WTC11 (cell line): ENCODE measurements at regions not wholly inside any gene's neighbourhood (a gene's known extent, or its start where the extent isn't known, plus 50 kb on each side); places are given as distances from the start of the nearest gene placed in this dataset.

Experiments used
- ATAC-seq: fragments of 200-7000 bp; cut with Tn5 transposase; 2 replicates; pipeline ENCODE4 v1.10.0; 2021; ENCODE audit warnings: mild to moderate bottlenecking, moderate library complexity
- CTCF ChIA-PET: fragments of 300-600 bp; sonication (Branson Sonifier 250); formaldehyde crosslinking; loops from one replicate; lab custom pipeline; 2021; ENCODE audit warnings: antibody characterized with exemption; lab: Charles Lee
- POLR2A ChIA-PET: fragments of 350-600 bp; sonication (Branson Sonifier 250); formaldehyde crosslinking; loops from one replicate; lab custom pipeline; 2021; ENCODE audit warnings: antibody characterized with exemption; lab: Charles Lee
- DNase-seq: peaks from one replicate; pipeline ENCODE4 v3.0.0; 2021; ENCODE audit warnings: low spot score
- H3K27ac Mint-ChIP-seq: 2 replicates; pipeline ENCODE4 v1.8.0; 2021; ENCODE audit warnings: mixed read lengths
- H3K27me3 Mint-ChIP-seq: 2 replicates; pipeline ENCODE4 v1.8.0; 2021; ENCODE audit warnings: low read depth, mild to moderate bottlenecking, moderate library complexity, mixed read lengths
- H3K36me3 Mint-ChIP-seq: 2 replicates; pipeline ENCODE4 v1.8.0; 2021; ENCODE audit warnings: mixed read lengths
- H3K4me1 Mint-ChIP-seq: 2 replicates; pipeline ENCODE4 v1.8.0; 2022; ENCODE audit warnings: mixed read lengths
- H3K4me3 Mint-ChIP-seq: 2 replicates; pipeline ENCODE4 v1.8.0; 2021; ENCODE audit warnings: mild to moderate bottlenecking, moderate library complexity, mixed read lengths
- H3K9me3 Mint-ChIP-seq: 2 replicates; pipeline ENCODE4 v1.8.0; 2021; ENCODE audit warnings: mixed read lengths
- ATF1 ChIP-seq: sonication (generic); formaldehyde crosslinking; IDR thresholded peaks from 2 replicates; pipeline ENCODE4 v1.8.1; 2023; ENCODE audit warnings: mild to moderate bottlenecking, moderate library complexity, missing genetic modification reagents
- ATF6 ChIP-seq: sonication (generic); formaldehyde crosslinking; IDR thresholded peaks from 2 replicates; pipeline ENCODE4 v1.8.1; 2023; ENCODE audit warnings: mild to moderate bottlenecking, missing genetic modification reagents
- CREB1 ChIP-seq: sonication (generic); formaldehyde crosslinking; IDR thresholded peaks from 2 replicates; pipeline ENCODE4 v1.8.0; 2023; ENCODE audit warnings: mild to moderate bottlenecking, missing genetic modification reagents
- EMX1 ChIP-seq: fragments of 250-450 bp; sonication (Bioruptor Pico); IDR thresholded peaks from 2 replicates; pipeline ENCODE4 v1.8.0; 2021; ENCODE audit warnings: mild to moderate bottlenecking
- ESRRA ChIP-seq: sonication (generic); formaldehyde crosslinking; IDR thresholded peaks from 2 replicates; pipeline ENCODE4 v1.8.1; 2022; ENCODE audit warnings: mild to moderate bottlenecking, missing genetic modification reagents, borderline replicate concordance
- IRF2 ChIP-seq: sonication (generic); formaldehyde crosslinking; IDR thresholded peaks from 2 replicates; pipeline ENCODE4 v1.8.0; 2022; ENCODE audit warnings: low read depth, missing genetic modification reagents, borderline replicate concordance
- NFYB ChIP-seq: sonication (generic); formaldehyde crosslinking; conservative IDR thresholded peaks from 2 replicates; pipeline ENCODE4 v1.8.0; 2022; ENCODE audit warnings: low read depth, missing genetic modification reagents
- PRRX2 ChIP-seq: fragments of 250-450 bp; sonication (Bioruptor Pico); IDR thresholded peaks from 2 replicates; pipeline ENCODE4 v1.8.0; 2021; ENCODE audit warnings: mild to moderate bottlenecking
- TCF7 ChIP-seq: sonication (generic); formaldehyde crosslinking; IDR thresholded peaks from 2 replicates; pipeline ENCODE4 v1.8.0; 2022; ENCODE audit warnings: mild to moderate bottlenecking, low read depth, missing genetic modification reagents, moderate library complexity
- TP53 ChIP-seq: sonication (generic); formaldehyde crosslinking; IDR thresholded peaks from 2 replicates; pipeline ENCODE4 v1.8.1; 2023; ENCODE audit warnings: mild to moderate bottlenecking, missing genetic modification reagents
- ZBTB21 ChIP-seq: sonication (generic); formaldehyde crosslinking; IDR thresholded peaks from 2 replicates; pipeline ENCODE4 v1.8.1; 2023; ENCODE audit warnings: mild to moderate bottlenecking, missing genetic modification reagents, borderline replicate concordance
- ZNF121 ChIP-seq: sonication (generic); formaldehyde crosslinking; IDR thresholded peaks from 2 replicates; pipeline ENCODE4 v1.8.0; 2023; ENCODE audit warnings: missing genetic modification reagents
- ZNF317 ChIP-seq: sonication (generic); formaldehyde crosslinking; IDR thresholded peaks from 2 replicates; pipeline ENCODE4 v1.8.1; 2023; ENCODE audit warnings: low read depth, mild to moderate bottlenecking, moderate library complexity, missing genetic modification reagents, borderline replicate concordance
- TF ChIP-seq, protein P1 (sequence below): sonication (generic); formaldehyde crosslinking; IDR thresholded peaks from 2 replicates; pipeline ENCODE4 v1.8.1; 2023; ENCODE audit warnings: mild to moderate bottlenecking, missing genetic modification reagents, borderline replicate concordance
- TF ChIP-seq, protein P2 (sequence below): sonication (generic); formaldehyde crosslinking; IDR thresholded peaks from 2 replicates; pipeline ENCODE4 v1.8.0; 2022; ENCODE audit warnings: missing genetic modification reagents
- TF ChIP-seq, protein P3 (sequence below): sonication (generic); formaldehyde crosslinking; IDR thresholded peaks from 2 replicates; pipeline ENCODE4 v1.8.1; 2023; ENCODE audit warnings: mild to moderate bottlenecking, missing genetic modification reagents
- TF ChIP-seq, protein P4 (sequence below): fragments of 250-450 bp; sonication (Bioruptor Pico); IDR thresholded peaks from 2 replicates; pipeline ENCODE4 v1.9.0; 2021; ENCODE audit warnings: mild to moderate bottlenecking, borderline replicate concordance
- TF ChIP-seq, protein P5 (sequence below): fragments of 250-450 bp; sonication (Bioruptor Pico); conservative IDR thresholded peaks from 2 replicates; pipeline ENCODE4 v1.9.0; 2021; ENCODE audit warnings: mild to moderate bottlenecking

DNA sequence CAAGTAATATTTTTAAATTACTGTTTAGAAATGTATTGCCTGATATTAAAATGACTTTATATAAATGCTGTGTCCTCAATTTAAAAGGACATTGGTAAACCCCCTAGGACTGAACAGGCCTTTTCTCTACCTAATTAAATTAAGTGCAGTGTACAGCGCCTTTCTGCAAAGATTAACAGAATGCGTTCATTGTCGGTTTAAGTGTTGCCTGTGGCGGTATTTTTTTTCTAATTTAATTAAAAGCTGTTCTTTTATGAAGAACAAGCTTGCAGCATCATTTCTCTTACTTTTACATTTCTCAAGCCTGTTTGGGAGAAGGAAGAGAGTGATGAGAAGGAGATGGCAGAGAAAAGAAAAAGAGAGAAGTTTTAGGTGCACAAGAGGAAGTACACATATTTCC lies 344.9 kb downstream of the CPS1 start:
- CTCF ChIA-PET, result no interaction called here
- Mint-ChIP-seq H3K27me3 (no peaks in the 10 kb centered on the region), H3K27ac (no peak overlapping the region), H3K4me1 (no peaks in the 10 kb centered on the region), H3K4me3 (no peak overlapping the region), H3K36me3 (no peaks in the 10 kb centered on the region), H3K9me3 (no peaks in the 10 kb centered on the region)
- POLR2A ChIA-PET, result no interaction called here
- ATAC-seq (no peak), DNase-seq (no peak)
- TF ChIP-seq ZNF317 (no peak), ESRRA (no peak), ATF6 (CRISPR knock-in tag) (no peak), IRF2 (CRISPR knock-in tag) (no peak), ZNF121 (no peak), ZBTB21 (CRISPR knock-in tag) (no peak), PRRX2 (CRISPR knock-in tag) (no peak), TCF7 (CRISPR knock-in tag) (no peak), ATF1 (CRISPR knock-in tag) (no peak), EMX1 (CRISPR knock-in tag) (no peak), CREB1 (CRISPR knock-in tag) (no peak), TP53 (CRISPR knock-in tag) (no peak), NFYB (no peak)
- TF ChIP-seq, protein P1, sequence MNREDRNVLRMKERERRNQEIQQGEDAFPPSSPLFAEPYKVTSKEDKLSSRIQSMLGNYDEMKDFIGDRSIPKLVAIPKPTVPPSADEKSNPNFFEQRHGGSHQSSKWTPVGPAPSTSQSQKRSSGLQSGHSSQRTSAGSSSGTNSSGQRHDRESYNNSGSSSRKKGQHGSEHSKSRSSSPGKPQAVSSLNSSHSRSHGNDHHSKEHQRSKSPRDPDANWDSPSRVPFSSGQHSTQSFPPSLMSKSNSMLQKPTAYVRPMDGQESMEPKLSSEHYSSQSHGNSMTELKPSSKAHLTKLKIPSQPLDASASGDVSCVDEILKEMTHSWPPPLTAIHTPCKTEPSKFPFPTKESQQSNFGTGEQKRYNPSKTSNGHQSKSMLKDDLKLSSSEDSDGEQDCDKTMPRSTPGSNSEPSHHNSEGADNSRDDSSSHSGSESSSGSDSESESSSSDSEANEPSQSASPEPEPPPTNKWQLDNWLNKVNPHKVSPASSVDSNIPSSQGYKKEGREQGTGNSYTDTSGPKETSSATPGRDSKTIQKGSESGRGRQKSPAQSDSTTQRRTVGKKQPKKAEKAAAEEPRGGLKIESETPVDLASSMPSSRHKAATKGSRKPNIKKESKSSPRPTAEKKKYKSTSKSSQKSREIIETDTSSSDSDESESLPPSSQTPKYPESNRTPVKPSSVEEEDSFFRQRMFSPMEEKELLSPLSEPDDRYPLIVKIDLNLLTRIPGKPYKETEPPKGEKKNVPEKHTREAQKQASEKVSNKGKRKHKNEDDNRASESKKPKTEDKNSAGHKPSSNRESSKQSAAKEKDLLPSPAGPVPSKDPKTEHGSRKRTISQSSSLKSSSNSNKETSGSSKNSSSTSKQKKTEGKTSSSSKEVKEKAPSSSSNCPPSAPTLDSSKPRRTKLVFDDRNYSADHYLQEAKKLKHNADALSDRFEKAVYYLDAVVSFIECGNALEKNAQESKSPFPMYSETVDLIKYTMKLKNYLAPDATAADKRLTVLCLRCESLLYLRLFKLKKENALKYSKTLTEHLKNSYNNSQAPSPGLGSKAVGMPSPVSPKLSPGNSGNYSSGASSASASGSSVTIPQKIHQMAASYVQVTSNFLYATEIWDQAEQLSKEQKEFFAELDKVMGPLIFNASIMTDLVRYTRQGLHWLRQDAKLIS (CRISPR knock-in tag), result no peak
- TF ChIP-seq, protein P2, sequence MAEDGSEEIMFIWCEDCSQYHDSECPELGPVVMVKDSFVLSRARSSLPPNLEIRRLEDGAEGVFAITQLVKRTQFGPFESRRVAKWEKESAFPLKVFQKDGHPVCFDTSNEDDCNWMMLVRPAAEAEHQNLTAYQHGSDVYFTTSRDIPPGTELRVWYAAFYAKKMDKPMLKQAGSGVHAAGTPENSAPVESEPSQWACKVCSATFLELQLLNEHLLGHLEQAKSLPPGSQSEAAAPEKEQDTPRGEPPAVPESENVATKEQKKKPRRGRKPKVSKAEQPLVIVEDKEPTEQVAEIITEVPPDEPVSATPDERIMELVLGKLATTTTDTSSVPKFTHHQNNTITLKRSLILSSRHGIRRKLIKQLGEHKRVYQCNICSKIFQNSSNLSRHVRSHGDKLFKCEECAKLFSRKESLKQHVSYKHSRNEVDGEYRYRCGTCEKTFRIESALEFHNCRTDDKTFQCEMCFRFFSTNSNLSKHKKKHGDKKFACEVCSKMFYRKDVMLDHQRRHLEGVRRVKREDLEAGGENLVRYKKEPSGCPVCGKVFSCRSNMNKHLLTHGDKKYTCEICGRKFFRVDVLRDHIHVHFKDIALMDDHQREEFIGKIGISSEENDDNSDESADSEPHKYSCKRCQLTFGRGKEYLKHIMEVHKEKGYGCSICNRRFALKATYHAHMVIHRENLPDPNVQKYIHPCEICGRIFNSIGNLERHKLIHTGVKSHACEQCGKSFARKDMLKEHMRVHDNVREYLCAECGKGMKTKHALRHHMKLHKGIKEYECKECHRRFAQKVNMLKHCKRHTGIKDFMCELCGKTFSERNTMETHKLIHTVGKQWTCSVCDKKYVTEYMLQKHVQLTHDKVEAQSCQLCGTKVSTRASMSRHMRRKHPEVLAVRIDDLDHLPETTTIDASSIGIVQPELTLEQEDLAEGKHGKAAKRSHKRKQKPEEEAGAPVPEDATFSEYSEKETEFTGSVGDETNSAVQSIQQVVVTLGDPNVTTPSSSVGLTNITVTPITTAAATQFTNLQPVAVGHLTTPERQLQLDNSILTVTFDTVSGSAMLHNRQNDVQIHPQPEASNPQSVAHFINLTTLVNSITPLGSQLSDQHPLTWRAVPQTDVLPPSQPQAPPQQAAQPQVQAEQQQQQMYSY, result no peak
- TF ChIP-seq, protein P3, sequence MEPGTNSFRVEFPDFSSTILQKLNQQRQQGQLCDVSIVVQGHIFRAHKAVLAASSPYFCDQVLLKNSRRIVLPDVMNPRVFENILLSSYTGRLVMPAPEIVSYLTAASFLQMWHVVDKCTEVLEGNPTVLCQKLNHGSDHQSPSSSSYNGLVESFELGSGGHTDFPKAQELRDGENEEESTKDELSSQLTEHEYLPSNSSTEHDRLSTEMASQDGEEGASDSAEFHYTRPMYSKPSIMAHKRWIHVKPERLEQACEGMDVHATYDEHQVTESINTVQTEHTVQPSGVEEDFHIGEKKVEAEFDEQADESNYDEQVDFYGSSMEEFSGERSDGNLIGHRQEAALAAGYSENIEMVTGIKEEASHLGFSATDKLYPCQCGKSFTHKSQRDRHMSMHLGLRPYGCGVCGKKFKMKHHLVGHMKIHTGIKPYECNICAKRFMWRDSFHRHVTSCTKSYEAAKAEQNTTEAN, result no peak
- TF ChIP-seq, protein P4, sequence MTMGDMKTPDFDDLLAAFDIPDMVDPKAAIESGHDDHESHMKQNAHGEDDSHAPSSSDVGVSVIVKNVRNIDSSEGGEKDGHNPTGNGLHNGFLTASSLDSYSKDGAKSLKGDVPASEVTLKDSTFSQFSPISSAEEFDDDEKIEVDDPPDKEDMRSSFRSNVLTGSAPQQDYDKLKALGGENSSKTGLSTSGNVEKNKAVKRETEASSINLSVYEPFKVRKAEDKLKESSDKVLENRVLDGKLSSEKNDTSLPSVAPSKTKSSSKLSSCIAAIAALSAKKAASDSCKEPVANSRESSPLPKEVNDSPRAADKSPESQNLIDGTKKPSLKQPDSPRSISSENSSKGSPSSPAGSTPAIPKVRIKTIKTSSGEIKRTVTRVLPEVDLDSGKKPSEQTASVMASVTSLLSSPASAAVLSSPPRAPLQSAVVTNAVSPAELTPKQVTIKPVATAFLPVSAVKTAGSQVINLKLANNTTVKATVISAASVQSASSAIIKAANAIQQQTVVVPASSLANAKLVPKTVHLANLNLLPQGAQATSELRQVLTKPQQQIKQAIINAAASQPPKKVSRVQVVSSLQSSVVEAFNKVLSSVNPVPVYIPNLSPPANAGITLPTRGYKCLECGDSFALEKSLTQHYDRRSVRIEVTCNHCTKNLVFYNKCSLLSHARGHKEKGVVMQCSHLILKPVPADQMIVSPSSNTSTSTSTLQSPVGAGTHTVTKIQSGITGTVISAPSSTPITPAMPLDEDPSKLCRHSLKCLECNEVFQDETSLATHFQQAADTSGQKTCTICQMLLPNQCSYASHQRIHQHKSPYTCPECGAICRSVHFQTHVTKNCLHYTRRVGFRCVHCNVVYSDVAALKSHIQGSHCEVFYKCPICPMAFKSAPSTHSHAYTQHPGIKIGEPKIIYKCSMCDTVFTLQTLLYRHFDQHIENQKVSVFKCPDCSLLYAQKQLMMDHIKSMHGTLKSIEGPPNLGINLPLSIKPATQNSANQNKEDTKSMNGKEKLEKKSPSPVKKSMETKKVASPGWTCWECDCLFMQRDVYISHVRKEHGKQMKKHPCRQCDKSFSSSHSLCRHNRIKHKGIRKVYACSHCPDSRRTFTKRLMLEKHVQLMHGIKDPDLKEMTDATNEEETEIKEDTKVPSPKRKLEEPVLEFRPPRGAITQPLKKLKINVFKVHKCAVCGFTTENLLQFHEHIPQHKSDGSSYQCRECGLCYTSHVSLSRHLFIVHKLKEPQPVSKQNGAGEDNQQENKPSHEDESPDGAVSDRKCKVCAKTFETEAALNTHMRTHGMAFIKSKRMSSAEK (CRISPR knock-in tag), result no peak
- TF ChIP-seq, protein P5, sequence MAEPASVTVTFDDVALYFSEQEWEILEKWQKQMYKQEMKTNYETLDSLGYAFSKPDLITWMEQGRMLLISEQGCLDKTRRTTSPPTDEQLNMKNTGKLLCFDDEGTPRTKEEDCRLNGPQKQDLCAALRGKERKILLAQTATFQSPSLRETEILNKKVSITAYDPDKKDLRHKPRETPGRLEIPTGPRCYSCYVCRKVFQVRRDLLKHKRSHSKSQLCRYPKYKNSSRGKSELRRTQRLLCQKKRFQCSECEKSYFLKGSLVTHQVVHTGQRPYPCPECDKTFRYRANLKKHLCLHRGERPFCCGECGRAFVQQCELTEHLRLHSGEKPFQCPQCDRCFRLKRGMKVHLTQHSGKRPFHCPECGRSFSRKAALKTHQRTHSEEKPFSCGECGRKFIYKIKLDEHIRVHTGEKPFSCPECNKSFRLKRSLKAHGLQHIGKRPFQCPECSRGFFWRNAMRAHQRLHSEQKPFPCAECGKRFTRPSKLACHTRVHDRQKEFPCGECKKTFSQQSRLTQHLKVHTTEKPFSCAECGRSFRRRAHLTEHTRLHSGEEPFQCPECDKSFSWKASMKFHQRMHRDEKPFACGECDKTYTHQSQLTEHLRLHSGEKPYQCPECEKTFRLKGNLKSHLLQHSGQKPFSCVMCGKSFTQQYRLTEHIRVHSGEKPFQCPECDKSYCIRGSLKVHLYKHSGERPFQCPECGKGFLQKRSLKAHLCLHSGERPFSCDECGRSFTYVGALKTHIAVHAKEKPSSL, result no peak
